Panc1 (cell line): ENCODE measurements at regions not wholly inside any gene's neighbourhood (a gene's known extent, or its start where the extent isn't known, plus 50 kb on each side); places are given as distances from the start of the nearest gene placed in this dataset.

Experiments
- ATAC-seq: fragments of 200-7000 bp; cut with Tn5 transposase; 2 replicates; pipeline ENCODE4 v1.9.1; 2020; ENCODE audit warnings: mild to moderate bottlenecking, moderate library complexity
- BruUV-seq: library from RNA; stranded (reverse); fragments of 400-500 nt; replicated peaks from 2 replicates; lab custom pipeline; 2021; lab: Mats Ljungman, UMichigan
- CTCF ChIA-PET: fragments of 300-600 bp; sonication (Branson Sonifier 250); formaldehyde crosslinking; loops from one replicate; lab custom pipeline; 2022; ENCODE audit warnings: antibody characterized with exemption; lab: Charles Lee
- POLR2A ChIA-PET: fragments of 300-600 bp; sonication (Branson Sonifier 250); formaldehyde crosslinking; loops from one replicate; lab custom pipeline; 2022; ENCODE audit warnings: antibody characterized with exemption; lab: Charles Lee
- DNase-seq: peaks from one replicate; pipeline ENCODE4 v3.0.0-alpha.2; 2010; ENCODE audit warnings: low read depth, low spot score
- H3K27ac ChIP-seq: 2 replicates; pipeline ENCODE4 v1.5.1; 2011; ENCODE audit warnings: mild to moderate bottlenecking, low read length, inconsistent platforms
- H3K27me3 ChIP-seq: fragments of 200-500 bp; sonication (Bioruptor generic); 2 replicates; pipeline ENCODE4 v1.6.0; 2014; ENCODE audit warnings: low read length, inconsistent platforms; ENCODE audit not compliant: control insufficient read depth, insufficient read depth
- H3K36me3 ChIP-seq: fragments of 200-500 bp; sonication (Bioruptor generic); 2 replicates; pipeline ENCODE4 v1.5.1; 2014; ENCODE audit warnings: inconsistent platforms, mild to moderate bottlenecking, low read length, moderate library complexity; ENCODE audit not compliant: control insufficient read depth, insufficient read depth
- H3K4me1 ChIP-seq: 2 replicates; pipeline ENCODE4 v1.5.1; 2011; ENCODE audit warnings: inconsistent platforms, mild to moderate bottlenecking, low read length, moderate library complexity; ENCODE audit not compliant: control insufficient read depth, insufficient read depth
- H3K4me3 ChIP-seq, 2 experiments: 2 replicates each; pipeline ENCODE4 v1.5.1; 2011 to 2012; ENCODE audit warnings: low read depth in 2 of 2, low read length in 2 of 2, mild to moderate bottlenecking in 2 of 2, inconsistent platforms in 1 of 2, moderate library complexity in 1 of 2
- H3K9me3 ChIP-seq: fragments of 200-500 bp; sonication (Bioruptor generic); 2 replicates; pipeline ENCODE4 v1.5.1; 2014; ENCODE audit warnings: low read depth, mild to moderate bottlenecking, inconsistent platforms, low read length, moderate library complexity; ENCODE audit not compliant: control insufficient read depth, insufficient read depth
- CTCF ChIP-seq: fragments of 450-650 bp; IDR thresholded peaks from 2 replicates; pipeline ENCODE4 v1.5.1; 2017; ENCODE audit warnings: mild to moderate bottlenecking
- POLR2AphosphoS5 ChIP-seq: IDR thresholded peaks from 2 replicates; pipeline ENCODE4 v1.6.1; 2012; ENCODE audit warnings: mild to moderate bottlenecking, low read depth, low read length, moderate library complexity
- REST ChIP-seq, 2 experiments: IDR thresholded peaks; 2 replicates each; pipeline ENCODE4 v1.6.1; 2011 to 2012; ENCODE audit warnings: low read depth in 2 of 2, control low read depth in 1 of 2, low read length in 1 of 2, mild to moderate bottlenecking in 1 of 2, moderate library complexity in 1 of 2; ENCODE audit not compliant: insufficient read depth in 1 of 2
- SIN3A ChIP-seq: IDR thresholded peaks from 2 replicates; pipeline ENCODE4 v1.6.1; 2012; ENCODE audit warnings: low read depth, mild to moderate bottlenecking, low read length, moderate library complexity, borderline replicate concordance; ENCODE audit not compliant: insufficient read depth
- TCF7L2 ChIP-seq: IDR thresholded peaks from 2 replicates; pipeline ENCODE4 v1.6.1; 2011; ENCODE audit warnings: mild to moderate bottlenecking, low read depth, low read length, inconsistent platforms
- in situ Hi-C: cut with HindIII; loops from 2 replicates; pipeline ENCODE4 v1.10.0; 2016; ENCODE audit warnings: low sequenced_read_pairs, low pct_unique_long_range_greater_than_20kb
- intact Hi-C: fragments of 100-400 bp; cut with micrococcal nuclease; formaldehyde crosslinking; loops from one replicate; pipeline ENCODE4 v1.10.0; 2022; ENCODE audit not compliant: unreplicated experiment

- BruUV-seq: no TSS peak
- no peak overlapping the region for H3K4me3 ChIP-seq
- ChIA-PET POLR2A (no interaction called here), CTCF (no interaction called here)
- no peaks in the 10 kb centered on the region for H3K9me3 ChIP-seq
- no peak overlapping the region for H3K27ac ChIP-seq
- intact Hi-C loops: no loop called here
- H3K36me3 ChIP-seq: no peaks in the 10 kb centered on the region
- TF ChIP-seq POLR2AphosphoS5 (no peak), TCF7L2 (no peak), REST (IDR thresholded peaks at IDR 0.05; ENCODE audit: insufficient read depth in 1 of 2, low read depth in 2 of 2, low read length in 1 of 2) (no peak), SIN3A (no peak), CTCF (no peak)
- H3K4me1 ChIP-seq: no peaks in the 10 kb centered on the region
- no peaks in the 10 kb centered on the region for H3K27me3 ChIP-seq
- DNase-seq (no peak), ATAC-seq (no peak)
- in situ Hi-C loops: no loop called here
Measured at GRCh38 chr2:5234563-5234962, 457.6 kb upstream of the SOX11 start.

GRCh38 chr2:5235701-5236100 is 456.5 kb upstream of the SOX11 start:
- POLR2A ChIA-PET: no interaction called here

More at GRCh38 chr2:5235701-5236100, 456.5 kb upstream of the SOX11 start:
- intact Hi-C loops: no loop called here
- BruUV-seq: no TSS peak
- Histone ChIP-seq H3K27me3 (no peaks in the 10 kb centered on the region), H3K4me1 (no peaks in the 10 kb centered on the region), H3K4me3 (no peak overlapping the region), H3K9me3 (no peaks in the 10 kb centered on the region), H3K36me3 (no peaks in the 10 kb centered on the region), H3K27ac (no peak overlapping the region)
- in situ Hi-C loops: no loop called here
- no peak for TF ChIP-seq POLR2AphosphoS5
- no peak for TF ChIP-seq TCF7L2
- TF ChIP-seq REST (IDR thresholded peaks at IDR 0.05; ENCODE audit: insufficient read depth in 1 of 2, low read depth in 2 of 2, low read length in 1 of 2): no peak
- TF ChIP-seq SIN3A: no peak
- no peak for TF ChIP-seq CTCF
- CTCF ChIA-PET: no interaction called here
- ATAC-seq: no peak
- no peak for DNase-seq
